Neural cell (in vitro differentiated cells): ENCODE measurements at regions not wholly inside any gene's neighbourhood (a gene's known extent, or its start where the extent isn't known, plus 50 kb on each side); places are given as distances from the start of the nearest gene placed in this dataset.

ENCODE experiments used
- H2AFZ ChIP-seq: fragments of 200-600, 300-800 bp; sonication (generic), shearing (Covaris generic); 2 replicates; pipeline ENCODE4 v1.6.0; 2014; ENCODE audit warnings: low read depth, mild to moderate bottlenecking, antibody characterized with exemption, low read length, moderate library complexity
- H3F3A ChIP-seq: fragments of 200-600 bp; shearing (Covaris generic); 2 replicates; pipeline ENCODE4 v1.6.1; 2016; ENCODE audit warnings: mild to moderate bottlenecking, moderate library complexity, mixed read lengths, antibody characterized with exemption, low read length; ENCODE audit not compliant: insufficient read depth, poor library complexity, severe bottlenecking
- H3K27ac ChIP-seq: fragments of 200-600, 300-800 bp; sonication (generic), shearing (Covaris generic); 2 replicates; pipeline ENCODE4 v1.5.1; 2014; ENCODE audit warnings: mild to moderate bottlenecking, low read length, moderate library complexity
- H3K27me3 ChIP-seq: fragments of 300-800, 200-600 bp; sonication (generic), shearing (Covaris generic); 2 replicates; pipeline ENCODE4 v1.6.0; 2014; ENCODE audit warnings: mild to moderate bottlenecking, low read depth, low read length, moderate library complexity; ENCODE audit not compliant: insufficient read depth
- H3K36me3 ChIP-seq: fragments of 300-800, 200-600 bp; sonication (generic), shearing (Covaris generic); 2 replicates; pipeline ENCODE4 v1.5.1; 2014; ENCODE audit warnings: mild to moderate bottlenecking, antibody characterized with exemption, low read length, moderate library complexity; ENCODE audit not compliant: insufficient read depth
- H3K4me2 ChIP-seq: fragments of 300-800, 200-600 bp; sonication (generic), shearing (Covaris generic); 2 replicates; pipeline ENCODE4 v1.6.0; 2014; ENCODE audit warnings: mild to moderate bottlenecking, low read length
- H3K4me3 ChIP-seq: fragments of 300-800, 200-600 bp; sonication (generic), shearing (Covaris generic); 2 replicates; pipeline ENCODE4 v1.5.1; 2014; ENCODE audit warnings: mild to moderate bottlenecking, low read length, moderate library complexity
- H3K79me2 ChIP-seq: fragments of 200-600 bp; shearing (Covaris generic); replicated peaks from 2 replicates; pipeline ENCODE4 v1.6.0; 2014; ENCODE audit warnings: mild to moderate bottlenecking, low read length, moderate library complexity; ENCODE audit not compliant: insufficient read depth
- H3K9ac ChIP-seq: fragments of 300-800, 200-600 bp; sonication (generic), shearing (Covaris generic); 2 replicates; pipeline ENCODE4 v1.6.1; 2016; ENCODE audit warnings: mild to moderate bottlenecking, low read length, mixed read lengths
- H3K9me2 ChIP-seq: fragments of 200-600 bp; shearing (Covaris generic); 2 replicates; pipeline ENCODE4 v1.6.1; 2016; ENCODE audit warnings: mild to moderate bottlenecking, low read length, mixed read lengths; ENCODE audit not compliant: insufficient read depth
- H3K9me3 ChIP-seq: fragments of 200-600, 300-800 bp; sonication (generic), shearing (Covaris generic); 2 replicates; pipeline ENCODE4 v1.6.1; 2016; ENCODE audit warnings: mild to moderate bottlenecking, mixed run types, low read length, moderate library complexity, mixed read lengths
- H4K20me1 ChIP-seq: fragments of 200-600 bp; shearing (Covaris generic); 2 replicates; pipeline ENCODE4 v1.6.1; 2016; ENCODE audit warnings: mild to moderate bottlenecking, mixed run types; ENCODE audit not compliant: insufficient read depth
- EP300 ChIP-seq: fragments of 450-650 bp; conservative IDR thresholded peaks from 2 replicates; pipeline ENCODE4 v1.6.1; 2014; ENCODE audit warnings: antibody characterized with exemption, mild to moderate bottlenecking, moderate library complexity; ENCODE audit not compliant: poor library complexity, severe bottlenecking
- EZH2 ChIP-seq: fragments of 200-600, 300-800 bp; shearing (Covaris generic), sonication (generic); IDR thresholded peaks from 2 replicates; pipeline ENCODE4 v1.6.1; 2014; ENCODE audit warnings: antibody characterized with exemption, low read length, borderline replicate concordance, mild to moderate bottlenecking; ENCODE audit not compliant: insufficient read depth, poor library complexity, severe bottlenecking
- MXI1 ChIP-seq: fragments of 450-650 bp; conservative IDR thresholded peaks from 2 replicates; pipeline ENCODE4 v1.6.1; 2014; ENCODE audit warnings: antibody characterized with exemption, mild to moderate bottlenecking; ENCODE audit not compliant: poor library complexity, severe bottlenecking
- POLR2AphosphoS5 ChIP-seq: IDR thresholded peaks from 2 replicates; pipeline ENCODE4 v1.6.1; 2012
- RAD21 ChIP-seq: fragments of 450-650 bp; conservative IDR thresholded peaks from 2 replicates; pipeline ENCODE4 v1.6.1; 2014; ENCODE audit warnings: antibody characterized with exemption, mild to moderate bottlenecking, moderate library complexity
- SMC3 ChIP-seq: fragments of 450-650 bp; conservative IDR thresholded peaks from 2 replicates; pipeline ENCODE4 v1.6.1; 2014; ENCODE audit warnings: antibody characterized with exemption, mild to moderate bottlenecking, moderate library complexity; ENCODE audit not compliant: poor library complexity
- TAF1 ChIP-seq: IDR thresholded peaks from 2 replicates; pipeline ENCODE4 v1.6.1; 2012; ENCODE audit warnings: low read depth
- TF ChIP-seq, protein P1 (sequence below): IDR thresholded peaks from 2 replicates; pipeline ENCODE4 v1.6.1; 2012; ENCODE audit warnings: borderline replicate concordance
- TF ChIP-seq, protein P2 (sequence below): fragments of 450-650 bp; IDR thresholded peaks from 2 replicates; pipeline ENCODE4 v1.5.1; 2014; ENCODE audit warnings: antibody characterized with exemption, mild to moderate bottlenecking, moderate library complexity; ENCODE audit not compliant: poor library complexity, severe bottlenecking

DNA sequence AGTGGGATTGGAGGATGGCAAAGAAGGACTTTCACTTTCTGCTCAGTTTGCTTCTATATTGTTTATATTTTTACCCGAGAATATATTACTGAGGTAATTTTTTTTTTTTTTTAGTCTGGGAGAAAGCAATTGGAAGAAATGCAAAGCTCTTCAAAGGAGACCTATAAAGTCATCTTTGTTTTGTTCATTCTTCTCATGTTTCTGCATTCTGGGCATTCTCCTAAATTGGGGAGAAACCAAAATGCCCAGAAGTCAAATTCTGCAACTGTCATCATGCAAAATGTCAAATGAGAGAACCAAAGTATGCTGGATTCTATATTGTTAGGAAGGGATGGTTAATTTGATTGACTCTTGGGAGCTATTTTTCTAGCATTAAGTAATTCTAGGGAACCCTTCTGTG is 168.3 kb upstream of the TSC22D2 start:
- no peaks in the 10 kb centered on the region for H4K20me1 ChIP-seq
- no peak overlapping the region for H2AFZ ChIP-seq
- no peak overlapping the region for H3K27ac ChIP-seq
- H3K9me2 ChIP-seq: no peaks in the 10 kb centered on the region
- no peaks in the 10 kb centered on the region for H3F3A ChIP-seq
- H3K27me3 ChIP-seq: no peaks in the 10 kb centered on the region
- no peaks in the 10 kb centered on the region for H3K36me3 ChIP-seq
- H3K4me3 ChIP-seq: no peak overlapping the region
- TF ChIP-seq, protein P1, sequence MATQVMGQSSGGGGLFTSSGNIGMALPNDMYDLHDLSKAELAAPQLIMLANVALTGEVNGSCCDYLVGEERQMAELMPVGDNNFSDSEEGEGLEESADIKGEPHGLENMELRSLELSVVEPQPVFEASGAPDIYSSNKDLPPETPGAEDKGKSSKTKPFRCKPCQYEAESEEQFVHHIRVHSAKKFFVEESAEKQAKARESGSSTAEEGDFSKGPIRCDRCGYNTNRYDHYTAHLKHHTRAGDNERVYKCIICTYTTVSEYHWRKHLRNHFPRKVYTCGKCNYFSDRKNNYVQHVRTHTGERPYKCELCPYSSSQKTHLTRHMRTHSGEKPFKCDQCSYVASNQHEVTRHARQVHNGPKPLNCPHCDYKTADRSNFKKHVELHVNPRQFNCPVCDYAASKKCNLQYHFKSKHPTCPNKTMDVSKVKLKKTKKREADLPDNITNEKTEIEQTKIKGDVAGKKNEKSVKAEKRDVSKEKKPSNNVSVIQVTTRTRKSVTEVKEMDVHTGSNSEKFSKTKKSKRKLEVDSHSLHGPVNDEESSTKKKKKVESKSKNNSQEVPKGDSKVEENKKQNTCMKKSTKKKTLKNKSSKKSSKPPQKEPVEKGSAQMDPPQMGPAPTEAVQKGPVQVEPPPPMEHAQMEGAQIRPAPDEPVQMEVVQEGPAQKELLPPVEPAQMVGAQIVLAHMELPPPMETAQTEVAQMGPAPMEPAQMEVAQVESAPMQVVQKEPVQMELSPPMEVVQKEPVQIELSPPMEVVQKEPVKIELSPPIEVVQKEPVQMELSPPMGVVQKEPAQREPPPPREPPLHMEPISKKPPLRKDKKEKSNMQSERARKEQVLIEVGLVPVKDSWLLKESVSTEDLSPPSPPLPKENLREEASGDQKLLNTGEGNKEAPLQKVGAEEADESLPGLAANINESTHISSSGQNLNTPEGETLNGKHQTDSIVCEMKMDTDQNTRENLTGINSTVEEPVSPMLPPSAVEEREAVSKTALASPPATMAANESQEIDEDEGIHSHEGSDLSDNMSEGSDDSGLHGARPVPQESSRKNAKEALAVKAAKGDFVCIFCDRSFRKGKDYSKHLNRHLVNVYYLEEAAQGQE: no peak
- TF ChIP-seq EP300: no peak
- TF ChIP-seq TAF1: no peak
- TF ChIP-seq SMC3: no peak
- no peak for TF ChIP-seq MXI1
- TF ChIP-seq POLR2AphosphoS5: no peak
- TF ChIP-seq RAD21: no peak
- no peak for TF ChIP-seq EZH2
- TF ChIP-seq, protein P2, sequence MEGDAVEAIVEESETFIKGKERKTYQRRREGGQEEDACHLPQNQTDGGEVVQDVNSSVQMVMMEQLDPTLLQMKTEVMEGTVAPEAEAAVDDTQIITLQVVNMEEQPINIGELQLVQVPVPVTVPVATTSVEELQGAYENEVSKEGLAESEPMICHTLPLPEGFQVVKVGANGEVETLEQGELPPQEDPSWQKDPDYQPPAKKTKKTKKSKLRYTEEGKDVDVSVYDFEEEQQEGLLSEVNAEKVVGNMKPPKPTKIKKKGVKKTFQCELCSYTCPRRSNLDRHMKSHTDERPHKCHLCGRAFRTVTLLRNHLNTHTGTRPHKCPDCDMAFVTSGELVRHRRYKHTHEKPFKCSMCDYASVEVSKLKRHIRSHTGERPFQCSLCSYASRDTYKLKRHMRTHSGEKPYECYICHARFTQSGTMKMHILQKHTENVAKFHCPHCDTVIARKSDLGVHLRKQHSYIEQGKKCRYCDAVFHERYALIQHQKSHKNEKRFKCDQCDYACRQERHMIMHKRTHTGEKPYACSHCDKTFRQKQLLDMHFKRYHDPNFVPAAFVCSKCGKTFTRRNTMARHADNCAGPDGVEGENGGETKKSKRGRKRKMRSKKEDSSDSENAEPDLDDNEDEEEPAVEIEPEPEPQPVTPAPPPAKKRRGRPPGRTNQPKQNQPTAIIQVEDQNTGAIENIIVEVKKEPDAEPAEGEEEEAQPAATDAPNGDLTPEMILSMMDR: no peak
- no peak overlapping the region for H3K9ac ChIP-seq
- no peaks in the 10 kb centered on the region for H3K79me2 ChIP-seq
- no peaks in the 10 kb centered on the region for H3K9me3 ChIP-seq
- no peak overlapping the region for H3K4me2 ChIP-seq

- TF ChIP-seq SMC3 (peak; percentile 19), MXI1 (no peak), RAD21 (peak; percentile 19)
- TF ChIP-seq, protein P1: no peak
- TF ChIP-seq, protein P2: peak; percentile 41
- no peaks in the 10 kb centered on the region for H3K79me2 ChIP-seq
- no peaks in the 10 kb centered on the region for H4K20me1 ChIP-seq
- no peak overlapping the region for H3K9ac ChIP-seq
- no peak overlapping the region for H3K27ac ChIP-seq
- H3K9me3 ChIP-seq: no peaks in the 10 kb centered on the region
- no peak overlapping the region for H2AFZ ChIP-seq
- no peaks in the 10 kb centered on the region for H3K9me2 ChIP-seq
- H3K27me3 ChIP-seq: no peaks in the 10 kb centered on the region
- H3K4me3 ChIP-seq: no peak overlapping the region
- no peaks in the 10 kb centered on the region for H3F3A ChIP-seq
- no peaks in the 10 kb centered on the region for H3K36me3 ChIP-seq
- no peak overlapping the region for H3K4me2 ChIP-seq
These were observed 169.0 kb upstream of the TSC22D2 start for GRCh38 chr3:150238995-150239619.
